HL-60 (cell line): ENCODE measurements at regions not wholly inside any gene's neighbourhood (a gene's known extent, or its start where the extent isn't known, plus 50 kb on each side); places are given as distances from the start of the nearest gene placed in this dataset.

Experiments used
- CTCF ChIP-seq: IDR thresholded peaks from one replicate; pipeline ENCODE4 v1.5.1; 2011; ENCODE audit warnings: low read length, control low read depth, inconsistent platforms; ENCODE audit not compliant: insufficient read depth
- POLR2AphosphoS5 ChIP-seq: IDR thresholded peaks from 2 replicates; pipeline ENCODE4 v1.6.1; 2012; ENCODE audit warnings: low read depth

- TF ChIP-seq CTCF (no peak), POLR2AphosphoS5 (no peak)
Measured at GRCh38 chr2:194116861-194117260, 1540.2 kb upstream of the SLC39A10 start.
